Adrenal gland (tissue), 9 donors: ENCODE measurements at regions not wholly inside any gene's neighbourhood (a gene's known extent, or its start where the extent isn't known, plus 50 kb on each side); places are given as distances from the start of the nearest gene placed in this dataset.

Experiments
- DNase-seq, 7 donors: peaks; one replicate each; pipeline ENCODE4 v3.0.0-alpha.2; 2019 to 2020
- H3K27ac ChIP-seq, 5 donors: fragments of 200-600 bp; sonication (generic) in 4 of 5; 1 replicate in 3 of 5; 2 replicates in 2 of 5; pipeline versions ENCODE4 v1.5.1 to v1.8.0; 2016 to 2020; ENCODE audit warnings: mild to moderate bottlenecking in 1 of 5
- H3K27me3 ChIP-seq: fragments of 200-600 bp; 2 replicates; pipeline ENCODE4 v1.8.0; 2021
- H3K36me3 ChIP-seq, 2 donors: fragments of 200-600 bp; replicated peaks in 1 of 2; 1 replicate in 1 of 2; 2 replicates in 1 of 2; pipeline versions ENCODE4 v1.5.1 to v1.8.0; 2018 to 2022
- H3K4me1 ChIP-seq, 2 donors: fragments of 200-600 bp; replicated peaks in 1 of 2; 1 replicate in 1 of 2; 2 replicates in 1 of 2; pipeline versions ENCODE4 v1.5.1 to v1.8.0; 2018 to 2021
- H3K4me3 ChIP-seq, 4 donors: fragments of 200-600 bp; sonication (generic) in 3 of 4; one replicate each; pipeline ENCODE4 v1.5.1; 2016 to 2018
- H3K9me3 ChIP-seq, 3 donors: fragments of 200-600 bp; sonication (generic) in 1 of 3; replicated peaks in 1 of 3; 1 replicate in 2 of 3; 2 replicates in 1 of 3; pipeline versions ENCODE4 v1.5.1 to v1.8.0; 2016 to 2021
- POLR2A ChIP-seq, 2 donors: fragments of 450-650 bp; IDR thresholded peaks; one replicate each; pipeline ENCODE4 v1.6.1; 2017; ENCODE audit warnings: antibody characterized with exemption in 2 of 2, mild to moderate bottlenecking in 2 of 2, moderate library complexity in 1 of 2
- WGBS, 4 donors: extraction: QIAGEN DNeasy Blood & Tissue Kit in 2 of 4; methylation state at CpG; one replicate each; pipeline versions ENCODE4 v1.1.5 to v1.1.7; 2013 to 2017; 5-methylcytosine and 5-hydroxymethylcytosine counted together
- intact Hi-C, 2 donors: fragments of 100-400 bp; cut with DNase I; formaldehyde crosslinking; loops; one replicate each; pipeline versions ENCODE4 v1.14.1 to v1.15.0; 2022 to 2023
- TF ChIP-seq, protein P1 (sequence below), 6 experiments: fragments of 450-650 bp in 4 of 6; fragments of 200-600 bp in 2 of 6; sonication (generic) in 1 of 6; IDR thresholded peaks; 1 replicate in 5 of 6; 2 replicates in 1 of 6; pipeline versions ENCODE4 v1.5.1 to v1.8.0; 2016 to 2021; ENCODE audit warnings: antibody characterized with exemption in 6 of 6, mild to moderate bottlenecking in 2 of 6, moderate library complexity in 1 of 6
- donor health status: healthy with polysubstance abuse.
- donor health status: Bipolar disorder and iron deficiency.
- donor health status: DM: yes; HTN: yes; CAD: no.
- donor health status: DM: no; HTN: no; CAD: no.
- donor health status: DM: no; HTN: no; CAD: no.

GRCh38 chr2:18792684-18793083, 203.3 kb upstream of the NT5C1B start:
- no peaks in the 10 kb centered on the region for H3K4me1 ChIP-seq
- H3K9me3 ChIP-seq = no peaks in the 10 kb centered on the region
- TF ChIP-seq, protein P1, sequence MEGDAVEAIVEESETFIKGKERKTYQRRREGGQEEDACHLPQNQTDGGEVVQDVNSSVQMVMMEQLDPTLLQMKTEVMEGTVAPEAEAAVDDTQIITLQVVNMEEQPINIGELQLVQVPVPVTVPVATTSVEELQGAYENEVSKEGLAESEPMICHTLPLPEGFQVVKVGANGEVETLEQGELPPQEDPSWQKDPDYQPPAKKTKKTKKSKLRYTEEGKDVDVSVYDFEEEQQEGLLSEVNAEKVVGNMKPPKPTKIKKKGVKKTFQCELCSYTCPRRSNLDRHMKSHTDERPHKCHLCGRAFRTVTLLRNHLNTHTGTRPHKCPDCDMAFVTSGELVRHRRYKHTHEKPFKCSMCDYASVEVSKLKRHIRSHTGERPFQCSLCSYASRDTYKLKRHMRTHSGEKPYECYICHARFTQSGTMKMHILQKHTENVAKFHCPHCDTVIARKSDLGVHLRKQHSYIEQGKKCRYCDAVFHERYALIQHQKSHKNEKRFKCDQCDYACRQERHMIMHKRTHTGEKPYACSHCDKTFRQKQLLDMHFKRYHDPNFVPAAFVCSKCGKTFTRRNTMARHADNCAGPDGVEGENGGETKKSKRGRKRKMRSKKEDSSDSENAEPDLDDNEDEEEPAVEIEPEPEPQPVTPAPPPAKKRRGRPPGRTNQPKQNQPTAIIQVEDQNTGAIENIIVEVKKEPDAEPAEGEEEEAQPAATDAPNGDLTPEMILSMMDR (IDR thresholded peaks at IDR 0.05) = no peak
- no peak for TF ChIP-seq POLR2A (IDR thresholded peaks at IDR 0.05)
- no peak for DNase-seq
- no peak overlapping the region for H3K4me3 ChIP-seq
- H3K27me3 ChIP-seq = no peaks in the 10 kb centered on the region
- H3K27ac ChIP-seq = no peak overlapping the region
- intact Hi-C loops = no loop called here
- 56 to 89% (median 84%) methylated on average over 2 to 6 of the region's 6 CpGs for WGBS, 4 donors
- no peaks in the 10 kb centered on the region for H3K36me3 ChIP-seq

- no peaks in the 10 kb centered on the region for H3K36me3 ChIP-seq
- DNase-seq = peak in 3 of 7 donors; percentile 24 to 35 (median 29)
- no peaks in the 10 kb centered on the region for H3K27me3 ChIP-seq
- TF ChIP-seq, protein P1 (IDR thresholded peaks at IDR 0.05) = no peak
- TF ChIP-seq POLR2A (IDR thresholded peaks at IDR 0.05) = no peak
- 32 to 49% (median 38%) methylated on average over 3 of the region's 3 CpGs for WGBS, 4 donors
- no peaks in the 10 kb centered on the region for H3K4me1 ChIP-seq
- H3K27ac ChIP-seq = no peak overlapping the region
- H3K9me3 ChIP-seq = no peaks in the 10 kb centered on the region
- no peak overlapping the region for H3K4me3 ChIP-seq
- intact Hi-C loops = no loop called here
These were observed 202.9 kb upstream of the NT5C1B start for GRCh38 chr2:18792226-18792629.

DNA sequence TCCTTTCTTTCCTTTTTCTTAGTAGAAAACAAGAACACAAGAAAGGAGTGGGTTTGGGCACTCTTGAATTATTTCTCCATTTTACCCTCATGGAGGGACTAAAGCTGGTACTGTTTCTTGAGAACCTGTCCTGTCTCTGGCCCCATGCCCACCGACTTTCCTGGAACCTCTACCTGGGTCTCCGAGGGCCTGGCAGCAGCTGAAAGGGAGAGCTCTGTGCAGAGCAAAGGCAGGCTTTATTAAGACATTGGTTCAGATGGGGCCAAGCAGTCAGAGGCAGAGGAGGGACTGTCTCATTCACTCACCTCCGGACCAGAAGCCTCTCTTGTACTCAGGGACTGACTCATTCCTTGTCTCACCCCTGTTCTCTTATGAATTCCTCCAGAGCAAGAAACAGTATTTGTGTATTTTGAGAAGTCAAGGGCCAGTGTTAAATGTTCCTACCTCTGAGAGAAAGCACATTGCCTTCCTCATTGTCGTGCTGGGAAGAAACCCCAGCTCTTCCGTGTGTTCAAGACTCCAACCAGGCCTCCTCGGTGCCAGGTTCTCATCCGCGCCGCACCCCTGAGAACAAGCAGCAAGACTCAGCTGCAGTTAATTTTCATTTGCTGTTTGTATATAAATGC, 201.9 kb upstream of the NT5C1B start:
- no peak overlapping the region for H3K27ac ChIP-seq
- no peaks in the 10 kb centered on the region for H3K4me1 ChIP-seq
- 90 to 93% (median 92%) methylated on average over 9 of the region's 9 CpGs for WGBS, 4 donors

GRCh38 chr2:18790509-18791171, 201.3 kb upstream of the NT5C1B start:
- no peak for TF ChIP-seq POLR2A (IDR thresholded peaks at IDR 0.05)
- TF ChIP-seq, protein P1 (IDR thresholded peaks at IDR 0.05) = no peak
- no peak overlapping the region for H3K4me3 ChIP-seq
- H3K4me1 ChIP-seq = no peaks in the 10 kb centered on the region
- no peaks in the 10 kb centered on the region for H3K27me3 ChIP-seq
- H3K27ac ChIP-seq = no peak overlapping the region
- WGBS, 4 donors = 68 to 91% (median 83%) methylated on average over 3 of the region's 3 CpGs
- no peaks in the 10 kb centered on the region for H3K9me3 ChIP-seq
- DNase-seq = no peak
- intact Hi-C loops = no loop called here
- H3K36me3 ChIP-seq = no peaks in the 10 kb centered on the region

More for the DNA sequence above, 201.9 kb upstream of the NT5C1B start:
- TF ChIP-seq POLR2A (IDR thresholded peaks at IDR 0.05) = no peak
- TF ChIP-seq, protein P1 (IDR thresholded peaks at IDR 0.05) = no peak
- Histone ChIP-seq H3K4me3 (no peak overlapping the region), H3K36me3 (no peaks in the 10 kb centered on the region), H3K27me3 (no peaks in the 10 kb centered on the region), H3K9me3 (no peaks in the 10 kb centered on the region)
- DNase-seq = no peak
- intact Hi-C loops = no loop called here
